ENCODE measurements at regions not wholly inside any gene's neighbourhood (a gene's known extent, or its start where the extent isn't known, plus 50 kb on each side); places are given as distances from the start of the nearest gene placed in this dataset.
A peak's percentile ranks its signal among the peaks of the same experiment; 100 is the strongest.

GRCh38 chr6:125354649-125355048 lies 52.9 kb upstream of the HDDC2 start:
- DNase-seq (ENCODE audit: low spot score) = no peak
- Mint-ChIP-seq H3K27me3 (ENCODE audit: insufficient read depth) (peaks cover 10% of the 10 kb centered on the region), H3K4me1 (ENCODE audit: low read depth) (no peaks in the 10 kb centered on the region), H3K27ac (no peak overlapping the region), H3K36me3 (ENCODE audit: low read depth) (no peaks in the 10 kb centered on the region), H3K9me3 (no peaks in the 10 kb centered on the region), H3K4me3 (no peak overlapping the region)
- intact Hi-C loops (cut with micrococcal nuclease) = no loop called here

GRCh38 chr6:125356884-125357283 lies 55.1 kb upstream of the HDDC2 start:
- H3K36me3 Mint-ChIP-seq (ENCODE audit: low read depth) = no peaks in the 10 kb centered on the region
- H3K4me1 Mint-ChIP-seq (ENCODE audit: low read depth) = no peaks in the 10 kb centered on the region
- H3K27me3 Mint-ChIP-seq (ENCODE audit: insufficient read depth) = peaks cover 17% of the 10 kb centered on the region
- no peak overlapping the region for H3K4me3 Mint-ChIP-seq
- no peak overlapping the region for H3K27ac Mint-ChIP-seq
- intact Hi-C loops (cut with micrococcal nuclease) = no loop called here
- no peaks in the 10 kb centered on the region for H3K9me3 Mint-ChIP-seq
- DNase-seq (ENCODE audit: low spot score) = no peak

- DNase-seq (ENCODE audit: low spot score) = no peak
- Mint-ChIP-seq H3K27ac (no peak overlapping the region), H3K36me3 (ENCODE audit: low read depth) (no peaks in the 10 kb centered on the region), H3K9me3 (no peaks in the 10 kb centered on the region), H3K4me3 (no peak overlapping the region), H3K4me1 (ENCODE audit: low read depth) (peaks cover 3% of the 10 kb centered on the region), H3K27me3 (ENCODE audit: insufficient read depth) (peaks cover 25% of the 10 kb centered on the region)
- intact Hi-C loops (cut with micrococcal nuclease) = no loop called here
Measured at GRCh38 chr6:125357515-125358256, 55.9 kb upstream of the HDDC2 start.

- H3K4me3 Mint-ChIP-seq = no peak overlapping the region
- peaks cover 30% of the 10 kb centered on the region for H3K27me3 Mint-ChIP-seq (ENCODE audit: insufficient read depth)
- H3K27ac Mint-ChIP-seq = no peak overlapping the region
- intact Hi-C loops (cut with micrococcal nuclease) = no loop called here
- peaks cover 5% of the 10 kb centered on the region for H3K4me1 Mint-ChIP-seq (ENCODE audit: low read depth)
- no peaks in the 10 kb centered on the region for H3K9me3 Mint-ChIP-seq
- no peaks in the 10 kb centered on the region for H3K36me3 Mint-ChIP-seq (ENCODE audit: low read depth)
- DNase-seq (ENCODE audit: low spot score) = no peak
Measured at GRCh38 chr6:125358898-125359297, 57.1 kb upstream of the HDDC2 start.

GRCh38 chr6:125361868-125362267 lies 60.1 kb upstream of the HDDC2 start:
- DNase-seq (ENCODE audit: low spot score) = no peak
- Mint-ChIP-seq H3K27ac (no peak overlapping the region), H3K4me1 (ENCODE audit: low read depth) (peaks cover 5% of the 10 kb centered on the region), H3K4me3 (no peak overlapping the region), H3K36me3 (ENCODE audit: low read depth) (no peaks in the 10 kb centered on the region), H3K9me3 (no peaks in the 10 kb centered on the region), H3K27me3 (ENCODE audit: insufficient read depth) (peaks cover 51% of the 10 kb centered on the region)
- intact Hi-C loops (cut with micrococcal nuclease) = no loop called here

- intact Hi-C loops (cut with micrococcal nuclease) = no loop called here
- Mint-ChIP-seq H3K27me3 (ENCODE audit: insufficient read depth) (peaks cover 51% of the 10 kb centered on the region), H3K9me3 (no peaks in the 10 kb centered on the region), H3K36me3 (ENCODE audit: low read depth) (no peaks in the 10 kb centered on the region), H3K4me3 (no peak overlapping the region), H3K4me1 (ENCODE audit: low read depth) (peaks cover 5% of the 10 kb centered on the region), H3K27ac (no peak overlapping the region)
- no peak for DNase-seq (ENCODE audit: low spot score)
Measured at GRCh38 chr6:125363039-125363823, 61.5 kb upstream of the HDDC2 start.

DNA sequence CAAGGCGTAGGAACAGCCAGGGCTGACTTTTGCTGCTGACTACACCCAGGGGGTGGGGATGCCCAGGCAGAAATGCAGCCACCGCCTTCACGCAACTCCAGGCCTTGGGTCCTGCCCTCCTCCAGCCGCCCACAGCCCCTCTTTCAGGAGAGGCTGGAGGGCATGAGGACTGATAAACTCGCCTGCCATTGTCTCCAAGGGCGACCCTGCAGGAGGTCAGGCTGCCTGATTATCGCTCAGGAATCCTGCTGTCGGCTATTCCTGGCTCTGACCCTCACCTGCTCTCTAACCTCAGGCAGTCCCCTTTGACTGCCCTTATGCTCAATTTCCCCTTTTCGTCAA lies 62.0 kb upstream of the HDDC2 start:
- no peaks in the 10 kb centered on the region for H3K36me3 Mint-ChIP-seq (ENCODE audit: low read depth)
- H3K27me3 Mint-ChIP-seq (ENCODE audit: insufficient read depth) = peaks cover 49% of the 10 kb centered on the region
- no peak overlapping the region for H3K27ac Mint-ChIP-seq
- H3K9me3 Mint-ChIP-seq = no peaks in the 10 kb centered on the region
- no peak overlapping the region for H3K4me3 Mint-ChIP-seq
- DNase-seq (ENCODE audit: low spot score) = no peak
- intact Hi-C loops (cut with micrococcal nuclease) = no loop called here
- peaks cover 5% of the 10 kb centered on the region for H3K4me1 Mint-ChIP-seq (ENCODE audit: low read depth)

DNA sequence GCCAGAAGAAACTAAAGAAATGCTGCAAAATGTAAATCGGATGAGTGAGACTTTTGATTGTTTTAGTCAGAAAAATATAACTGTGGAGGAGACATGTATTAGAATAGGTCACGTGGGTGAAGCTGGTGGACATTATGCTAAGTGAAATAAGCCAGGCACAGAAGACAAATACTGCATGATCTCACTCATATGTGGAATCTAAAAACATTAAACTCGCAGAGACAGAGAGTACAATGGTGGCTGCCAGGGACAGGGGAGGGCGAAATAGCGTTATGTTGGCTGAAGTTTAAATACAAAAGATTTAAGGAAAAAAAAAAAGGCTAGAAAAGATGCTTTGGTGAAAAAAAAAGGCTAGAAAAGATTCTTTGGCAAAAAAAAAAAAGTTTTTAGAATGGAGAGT lies 63.5 kb upstream of the HDDC2 start:
- no peak for DNase-seq (ENCODE audit: low spot score)
- Mint-ChIP-seq H3K4me3 (no peak overlapping the region), H3K9me3 (no peaks in the 10 kb centered on the region), H3K27ac (no peak overlapping the region), H3K27me3 (ENCODE audit: insufficient read depth) (peaks cover 41% of the 10 kb centered on the region), H3K4me1 (ENCODE audit: low read depth) (peaks cover 5% of the 10 kb centered on the region), H3K36me3 (ENCODE audit: low read depth) (no peaks in the 10 kb centered on the region)
- intact Hi-C loops (cut with micrococcal nuclease) = no loop called here

GRCh38 chr6:125367036-125367782 lies 65.4 kb upstream of the HDDC2 start:
- no peak overlapping the region for H3K4me3 Mint-ChIP-seq
- intact Hi-C loops (cut with micrococcal nuclease) = no loop called here
- H3K4me1 Mint-ChIP-seq (ENCODE audit: low read depth) = peaks cover 5% of the 10 kb centered on the region
- no peaks in the 10 kb centered on the region for H3K9me3 Mint-ChIP-seq
- no peak for DNase-seq (ENCODE audit: low spot score)
- H3K36me3 Mint-ChIP-seq (ENCODE audit: low read depth) = no peaks in the 10 kb centered on the region
- peaks cover 33% of the 10 kb centered on the region for H3K27me3 Mint-ChIP-seq (ENCODE audit: insufficient read depth)
- no peak overlapping the region for H3K27ac Mint-ChIP-seq

GRCh38 chr6:125370343-125370742 lies 68.6 kb upstream of the HDDC2 start:
- H3K9me3 Mint-ChIP-seq = no peaks in the 10 kb centered on the region
- intact Hi-C loops (cut with micrococcal nuclease) = no loop called here
- H3K4me3 Mint-ChIP-seq = no peak overlapping the region
- no peak overlapping the region for H3K27ac Mint-ChIP-seq
- peaks cover 9% of the 10 kb centered on the region for H3K27me3 Mint-ChIP-seq (ENCODE audit: insufficient read depth)
- no peaks in the 10 kb centered on the region for H3K36me3 Mint-ChIP-seq (ENCODE audit: low read depth)
- no peaks in the 10 kb centered on the region for H3K4me1 Mint-ChIP-seq (ENCODE audit: low read depth)
- DNase-seq (ENCODE audit: low spot score) = no peak

- intact Hi-C loops (cut with micrococcal nuclease) = no loop called here
- H3K36me3 Mint-ChIP-seq (ENCODE audit: low read depth) = no peaks in the 10 kb centered on the region
- H3K4me1 Mint-ChIP-seq (ENCODE audit: low read depth) = no peaks in the 10 kb centered on the region
- no peaks in the 10 kb centered on the region for H3K9me3 Mint-ChIP-seq
- peaks cover 14% of the 10 kb centered on the region for H3K27me3 Mint-ChIP-seq (ENCODE audit: insufficient read depth)
- no peak overlapping the region for H3K4me3 Mint-ChIP-seq
- H3K27ac Mint-ChIP-seq = no peak overlapping the region
- DNase-seq (ENCODE audit: low spot score) = no peak
Measured at GRCh38 chr6:125375013-125375412, 73.2 kb upstream of the HDDC2 start.

- H3K27me3 Mint-ChIP-seq (ENCODE audit: insufficient read depth) = peaks cover 16% of the 10 kb centered on the region
- H3K36me3 Mint-ChIP-seq (ENCODE audit: low read depth) = no peaks in the 10 kb centered on the region
- no peaks in the 10 kb centered on the region for H3K4me1 Mint-ChIP-seq (ENCODE audit: low read depth)
- no peak overlapping the region for H3K4me3 Mint-ChIP-seq
- DNase-seq (ENCODE audit: low spot score) = no peak
- H3K27ac Mint-ChIP-seq = no peak overlapping the region
- no peaks in the 10 kb centered on the region for H3K9me3 Mint-ChIP-seq
- intact Hi-C loops (cut with micrococcal nuclease) = no loop called here
Measured at GRCh38 chr6:125375821-125376220, 74.1 kb upstream of the HDDC2 start.

GRCh38 chr6:125377621-125378020 lies 75.9 kb upstream of the HDDC2 start:
- Mint-ChIP-seq H3K27ac (peak overlapping the region; percentile 13), H3K4me3 (no peak overlapping the region), H3K27me3 (ENCODE audit: insufficient read depth) (peaks cover 16% of the 10 kb centered on the region), H3K9me3 (no peaks in the 10 kb centered on the region), H3K4me1 (ENCODE audit: low read depth) (no peaks in the 10 kb centered on the region), H3K36me3 (ENCODE audit: low read depth) (no peaks in the 10 kb centered on the region)
- intact Hi-C loops (cut with micrococcal nuclease) = no loop called here
- DNase-seq (ENCODE audit: low spot score) = no peak
